Activated CD8-positive, alpha-beta T cell treated with anti-CD3 and anti-CD28 coated beads for 36 hours (primary cell): ENCODE measurements at regions not wholly inside any gene's neighbourhood (a gene's known extent, or its start where the extent isn't known, plus 50 kb on each side); places are given as distances from the start of the nearest gene placed in this dataset.

Experiments
- ATAC-seq: fragments of 200-7000 bp; cut with Tn5 transposase; one replicate; pipeline ENCODE4 v1.10.0; 2021; ENCODE audit warnings: mild to moderate bottlenecking, moderate library complexity
- CTCF ChIA-PET: fragments of 350-600 bp; sonication (Branson Sonifier 250); formaldehyde crosslinking; loops from one replicate; lab custom pipeline; 2021; ENCODE audit warnings: antibody characterized with exemption; lab: Charles Lee
- POLR2A ChIA-PET: fragments of 350-600 bp; sonication (Branson Sonifier 250); formaldehyde crosslinking; loops from one replicate; lab custom pipeline; 2021; ENCODE audit warnings: antibody characterized with exemption; lab: Charles Lee
- DNase-seq: peaks from one replicate; pipeline ENCODE4 v3.0.0-alpha.2; 2020
- H3K27ac Mint-ChIP-seq: one replicate; pipeline ENCODE4 v1.8.0; 2021; ENCODE audit warnings: mild to moderate bottlenecking, mixed read lengths
- H3K27me3 Mint-ChIP-seq: one replicate; pipeline ENCODE4 v1.8.0; 2021; ENCODE audit warnings: mixed read lengths
- H3K36me3 Mint-ChIP-seq: one replicate; pipeline ENCODE4 v1.8.0; 2021; ENCODE audit warnings: low read depth, mixed read lengths
- H3K4me1 Mint-ChIP-seq: one replicate; pipeline ENCODE4 v1.8.0; 2021; ENCODE audit warnings: low read depth, mixed read lengths
- H3K4me3 Mint-ChIP-seq: one replicate; pipeline ENCODE4 v1.8.0; 2021; ENCODE audit warnings: mild to moderate bottlenecking, moderate library complexity, mixed read lengths
- H3K9me3 Mint-ChIP-seq: one replicate; pipeline ENCODE4 v1.8.0; 2021; ENCODE audit warnings: mixed read lengths
- intact Hi-C: fragments of 100-400 bp; cut with micrococcal nuclease; formaldehyde crosslinking; loops from one replicate; pipeline ENCODE4 v1.10.0; 2022
- TF ChIP-seq, protein P1 (sequence below): fragments of 200-600 bp; IDR thresholded peaks from one replicate; pipeline ENCODE4 v1.8.0; 2022; ENCODE audit warnings: antibody characterized with exemption, mild to moderate bottlenecking

DNA sequence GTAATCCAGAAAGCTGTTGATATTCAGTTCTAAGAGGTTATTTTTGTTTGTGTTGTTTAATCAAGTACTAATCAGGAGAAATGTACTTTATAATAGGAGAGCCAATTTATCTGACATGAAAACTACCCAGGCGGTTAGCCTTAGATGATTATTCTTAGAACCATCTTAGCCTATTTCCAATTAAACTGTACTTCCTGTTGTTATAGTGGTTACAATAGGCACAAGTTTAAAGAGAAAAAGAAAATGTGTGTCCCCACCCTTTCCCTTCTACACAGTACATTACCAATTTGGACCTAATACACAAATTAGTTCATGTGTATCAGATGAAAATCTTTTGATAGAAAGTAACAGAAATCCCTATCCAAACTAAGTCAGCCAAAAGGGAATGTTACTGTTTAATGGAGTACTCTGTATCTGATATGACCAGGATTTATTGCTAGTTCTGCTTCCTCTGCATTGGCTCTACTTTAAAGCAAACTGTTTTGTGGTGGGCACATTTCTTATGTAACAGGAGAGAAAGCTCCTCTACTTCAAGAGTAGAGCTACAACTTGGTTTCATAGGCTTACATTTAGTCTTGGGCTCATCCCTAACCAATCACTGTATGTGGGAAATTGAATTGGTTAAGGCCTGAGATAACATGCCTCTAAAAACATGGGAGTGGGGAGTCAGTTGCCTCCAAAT lies 217.9 kb downstream of the UBE2E3 start:
- intact Hi-C loops = loop anchor here (5.0 kb wide), 1 partner anchor 56 kb away; no protein-coding TSS in a partner anchor
- Mint-ChIP-seq H3K27me3 (no peaks in the 10 kb centered on the region), H3K4me3 (no peak overlapping the region), H3K27ac (peak overlapping the region; percentile 86), H3K4me1 (peaks cover 45% of the 10 kb centered on the region), H3K9me3 (peaks cover 16% of the 10 kb centered on the region), H3K36me3 (peaks cover 40% of the 10 kb centered on the region)
- TF ChIP-seq, protein P1, sequence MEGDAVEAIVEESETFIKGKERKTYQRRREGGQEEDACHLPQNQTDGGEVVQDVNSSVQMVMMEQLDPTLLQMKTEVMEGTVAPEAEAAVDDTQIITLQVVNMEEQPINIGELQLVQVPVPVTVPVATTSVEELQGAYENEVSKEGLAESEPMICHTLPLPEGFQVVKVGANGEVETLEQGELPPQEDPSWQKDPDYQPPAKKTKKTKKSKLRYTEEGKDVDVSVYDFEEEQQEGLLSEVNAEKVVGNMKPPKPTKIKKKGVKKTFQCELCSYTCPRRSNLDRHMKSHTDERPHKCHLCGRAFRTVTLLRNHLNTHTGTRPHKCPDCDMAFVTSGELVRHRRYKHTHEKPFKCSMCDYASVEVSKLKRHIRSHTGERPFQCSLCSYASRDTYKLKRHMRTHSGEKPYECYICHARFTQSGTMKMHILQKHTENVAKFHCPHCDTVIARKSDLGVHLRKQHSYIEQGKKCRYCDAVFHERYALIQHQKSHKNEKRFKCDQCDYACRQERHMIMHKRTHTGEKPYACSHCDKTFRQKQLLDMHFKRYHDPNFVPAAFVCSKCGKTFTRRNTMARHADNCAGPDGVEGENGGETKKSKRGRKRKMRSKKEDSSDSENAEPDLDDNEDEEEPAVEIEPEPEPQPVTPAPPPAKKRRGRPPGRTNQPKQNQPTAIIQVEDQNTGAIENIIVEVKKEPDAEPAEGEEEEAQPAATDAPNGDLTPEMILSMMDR = no peak
- CTCF ChIA-PET = interaction anchor here (0.9 to 1.7 kb wide), 2 partner anchors 40 to 93 kb away, joined by 3 to 4 read pairs; no protein-coding TSS in a partner anchor
- ATAC-seq = no peak
- no peak for DNase-seq
- POLR2A ChIA-PET = no interaction called here

DNA sequence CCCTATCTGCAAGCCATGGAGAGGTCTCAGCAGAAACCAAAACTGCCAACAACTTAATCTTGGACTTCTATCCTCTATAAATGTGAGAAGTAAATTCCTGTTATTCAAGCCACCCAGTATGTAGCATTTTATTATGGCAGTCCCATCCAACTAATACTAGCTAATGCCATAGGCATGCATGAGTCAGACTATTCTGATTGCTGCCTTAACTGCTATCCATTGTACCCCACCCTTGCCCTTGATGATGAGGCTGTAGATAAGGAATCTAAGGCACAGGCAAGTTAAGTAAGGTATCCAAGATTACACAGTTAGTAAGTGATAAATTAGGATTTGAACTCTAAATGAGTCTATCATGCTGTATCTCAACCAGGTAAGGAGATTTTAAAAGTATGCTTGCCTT lies 223.0 kb downstream of the UBE2E3 start:
- Mint-ChIP-seq H3K4me1 (peaks cover 21% of the 10 kb centered on the region), H3K27me3 (no peaks in the 10 kb centered on the region), H3K27ac (no peak overlapping the region), H3K9me3 (peaks cover 39% of the 10 kb centered on the region), H3K4me3 (no peak overlapping the region), H3K36me3 (peaks cover 51% of the 10 kb centered on the region)
- intact Hi-C loops = no loop called here
- CTCF ChIA-PET = interaction anchor here (0.7 kb wide), 1 partner anchor 25 kb away, joined by 4 read pairs; no protein-coding TSS in a partner anchor
- no peak for ATAC-seq
- no peak for DNase-seq
- TF ChIP-seq, protein P1 = no peak
- POLR2A ChIA-PET = no interaction called here

DNA sequence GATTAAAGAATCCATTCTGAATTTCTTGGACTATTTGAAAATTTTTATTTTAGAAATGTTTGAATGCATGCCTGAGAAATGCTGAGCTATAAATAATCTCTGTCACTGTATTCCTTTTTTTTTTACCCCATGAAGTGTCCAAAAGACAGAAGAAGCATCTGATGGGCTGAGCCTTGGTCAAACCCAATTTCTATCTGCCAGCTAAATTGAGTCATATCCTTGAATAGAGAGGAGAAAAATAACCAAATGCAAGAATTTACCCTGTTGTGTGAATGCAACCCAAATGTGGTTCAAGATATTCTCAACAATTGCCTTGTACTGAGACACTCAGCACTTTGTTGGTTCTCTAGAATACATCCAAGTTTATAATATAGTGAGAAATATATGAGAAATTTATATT lies 223.5 kb downstream of the UBE2E3 start:
- Mint-ChIP-seq H3K27me3 (no peaks in the 10 kb centered on the region), H3K36me3 (peaks cover 51% of the 10 kb centered on the region), H3K9me3 (peaks cover 39% of the 10 kb centered on the region), H3K4me1 (peaks cover 15% of the 10 kb centered on the region), H3K27ac (peak overlapping the region; percentile 4), H3K4me3 (no peak overlapping the region)
- ChIA-PET CTCF (interaction anchor here (0.7 kb wide), 1 partner anchor 25 kb away, joined by 4 read pairs; no protein-coding TSS in a partner anchor), POLR2A (no interaction called here)
- TF ChIP-seq, protein P1 = no peak
- no peak for ATAC-seq
- no peak for DNase-seq
- intact Hi-C loops = no loop called here

DNA sequence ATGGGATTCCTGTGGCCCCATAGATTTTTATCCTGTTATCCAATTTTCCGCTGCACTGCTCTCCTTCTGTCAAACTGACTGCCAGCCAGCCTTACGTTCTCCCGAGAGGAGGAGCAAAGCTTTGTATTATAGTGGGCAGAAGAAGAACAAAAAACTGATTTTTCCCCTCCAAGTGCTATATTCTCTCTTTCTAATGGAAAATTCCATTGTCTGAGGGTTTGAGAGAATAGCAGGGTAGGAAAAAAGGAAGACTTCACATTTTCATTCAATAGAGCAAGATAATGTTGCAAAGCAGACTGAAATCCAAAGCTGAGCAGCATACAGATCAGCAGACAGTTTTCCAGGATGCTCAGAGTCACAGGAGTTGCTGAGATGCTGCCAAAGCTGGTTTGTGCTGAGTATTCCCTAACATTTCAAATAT lies 238.0 kb downstream of the UBE2E3 start:
- TF ChIP-seq, protein P1 = no peak
- H3K27me3 Mint-ChIP-seq = no peaks in the 10 kb centered on the region
- H3K4me1 Mint-ChIP-seq = peaks cover 19% of the 10 kb centered on the region
- no peak for DNase-seq
- H3K36me3 Mint-ChIP-seq = peaks cover 18% of the 10 kb centered on the region
- ChIA-PET POLR2A (interaction anchor here (0.6 kb wide), 1 partner anchor 1222 kb away, joined by 3 read pairs; no protein-coding TSS in a partner anchor), CTCF (no interaction called here)
- intact Hi-C loops = no loop called here
- H3K27ac Mint-ChIP-seq = no peak overlapping the region
- no peak for ATAC-seq
- peaks cover 17% of the 10 kb centered on the region for H3K9me3 Mint-ChIP-seq
- no peak overlapping the region for H3K4me3 Mint-ChIP-seq

DNA sequence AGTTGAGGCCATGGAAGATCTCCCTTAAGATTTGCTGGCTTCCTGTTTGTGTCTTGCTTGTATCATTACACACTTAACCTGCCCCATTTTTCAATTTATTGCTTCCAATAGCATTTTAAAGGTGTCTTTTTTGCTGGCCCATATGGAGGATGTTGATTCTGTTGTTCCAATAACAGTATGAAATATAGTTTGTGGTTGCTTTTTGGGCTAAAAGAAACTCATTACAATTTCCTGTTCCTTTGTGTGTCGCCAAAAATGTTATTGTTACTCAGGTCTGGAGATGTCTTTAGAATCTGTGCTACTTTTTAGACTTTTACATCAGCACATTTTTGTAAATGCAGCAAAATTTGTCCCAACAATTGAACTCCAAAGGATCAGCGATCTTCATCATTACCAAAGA lies 234.0 kb upstream of the ITGA4 start:
- peak overlapping the region; percentile 91 for H3K27ac Mint-ChIP-seq
- H3K36me3 Mint-ChIP-seq = peaks cover 51% of the 10 kb centered on the region
- H3K27me3 Mint-ChIP-seq = no peaks in the 10 kb centered on the region
- peaks cover 38% of the 10 kb centered on the region for H3K4me1 Mint-ChIP-seq
- peak overlapping the region; percentile 46 for H3K4me3 Mint-ChIP-seq
- TF ChIP-seq, protein P1 = no peak
- peak; percentile 50 for ATAC-seq
- ChIA-PET CTCF (no interaction called here), POLR2A (no interaction called here)
- intact Hi-C loops = no loop called here
- H3K9me3 Mint-ChIP-seq = peaks cover 21% of the 10 kb centered on the region
- DNase-seq = no peak
